Keratinocyte (primary cell): ENCODE measurements at regions not wholly inside any gene's neighbourhood (a gene's known extent, or its start where the extent isn't known, plus 50 kb on each side); places are given as distances from the start of the nearest gene placed in this dataset.

Experiments used
- DNase-seq: peaks from one replicate; pipeline ENCODE4 v3.0.0-alpha.2; 2011; ENCODE audit warnings: low read depth, missing footprints, low spot score
- FAIRE-seq: peaks from 2 replicates; lab custom pipeline; 2011; peaks lifted over from hg19 to GRCh38; lab: Jason Lieb, UNC
- H2AFZ ChIP-seq: 2 replicates; pipeline ENCODE4 v1.6.0; 2012; ENCODE audit warnings: low read length, control low read depth, inconsistent platforms; ENCODE audit not compliant: control insufficient read depth
- H3K27ac ChIP-seq: 2 replicates; pipeline ENCODE4 v1.5.1; 2011; ENCODE audit warnings: low read length; ENCODE audit not compliant: control insufficient read depth, insufficient read depth
- H3K27me3 ChIP-seq: 3 replicates; pipeline ENCODE4 v1.6.0; 2011; ENCODE audit warnings: low read length; ENCODE audit not compliant: control insufficient read depth, insufficient read depth; ENCODE audit errors: extremely low read depth
- H3K36me3 ChIP-seq, 2 experiments: 2 replicates in 1 of 2; 3 replicates in 1 of 2; pipeline ENCODE4 v1.5.1; 2011; ENCODE audit warnings: low read length in 2 of 2, mild to moderate bottlenecking in 1 of 2; ENCODE audit not compliant: control insufficient read depth in 2 of 2, insufficient read depth in 2 of 2; ENCODE audit errors: extremely low read depth in 1 of 2
- H3K4me1 ChIP-seq: 3 replicates; pipeline ENCODE4 v1.5.1; 2011; ENCODE audit warnings: low read length; ENCODE audit not compliant: control insufficient read depth, insufficient read depth; ENCODE audit errors: extremely low read depth
- H3K4me2 ChIP-seq: 3 replicates; pipeline ENCODE4 v1.6.0; 2011; ENCODE audit warnings: low read depth, low read length; ENCODE audit not compliant: control insufficient read depth, insufficient read depth; ENCODE audit errors: extremely low read depth
- H3K4me3 ChIP-seq, 3 experiments: fragments of 200-600 bp in 1 of 3; sonication (generic) in 1 of 3; 2 replicates in 2 of 3; 3 replicates in 1 of 3; pipeline ENCODE4 v1.5.1; 2011 to 2016; ENCODE audit warnings: low read length in 3 of 3, mild to moderate bottlenecking in 3 of 3, control low read depth in 2 of 3, inconsistent platforms in 1 of 3, low read depth in 1 of 3, mixed read lengths in 1 of 3, mixed run types in 1 of 3, moderate library complexity in 1 of 3; ENCODE audit not compliant: control insufficient read depth in 2 of 3, insufficient read depth in 2 of 3; ENCODE audit errors: extremely low read depth in 1 of 3
- H3K79me2 ChIP-seq: 2 replicates; pipeline ENCODE4 v1.6.0; 2012; ENCODE audit warnings: low read length; ENCODE audit not compliant: control insufficient read depth, insufficient read depth
- H3K9ac ChIP-seq: 3 replicates; pipeline ENCODE4 v1.6.0; 2011; ENCODE audit warnings: low read length; ENCODE audit not compliant: control insufficient read depth, insufficient read depth; ENCODE audit errors: extremely low read depth
- H3K9me1 ChIP-seq: 3 replicates; pipeline ENCODE4 v1.6.0; 2011; ENCODE audit warnings: low read length; ENCODE audit not compliant: control insufficient read depth, insufficient read depth; ENCODE audit errors: extremely low read depth
- H3K9me3 ChIP-seq: 2 replicates; pipeline ENCODE4 v1.5.1; 2012; ENCODE audit warnings: low read depth, low read length; ENCODE audit not compliant: control insufficient read depth
- H4K20me1 ChIP-seq: 3 replicates; pipeline ENCODE4 v1.6.0; 2011; ENCODE audit warnings: low read length; ENCODE audit not compliant: control insufficient read depth, insufficient read depth; ENCODE audit errors: extremely low read depth
- EZH2 ChIP-seq: IDR thresholded peaks from one replicate; pipeline ENCODE4 v1.6.1; 2012; ENCODE audit warnings: inconsistent platforms, mild to moderate bottlenecking, low read length, moderate library complexity
- dilution Hi-C: fragments of 300-500 bp; cut with MboI; formaldehyde crosslinking; loops from one replicate; pipeline ENCODE4 v1.7.0; 2020; ENCODE audit warnings: low sequenced_read_pairs; ENCODE audit not compliant: extremely low pct_ligation_motif_present
- TF ChIP-seq, protein P1 (sequence below), 3 experiments: IDR thresholded peaks in 1 of 3; conservative IDR thresholded peaks in 1 of 3; optimal IDR thresholded peaks in 1 of 3; 2 replicates in 2 of 3; 3 replicates in 1 of 3; pipeline versions ENCODE3 to v1.5.1; 2011; ENCODE audit warnings: low read length in 3 of 3, mild to moderate bottlenecking in 3 of 3, moderate library complexity in 2 of 3, control low read depth in 1 of 3, inconsistent platforms in 1 of 3; ENCODE audit not compliant: insufficient read depth in 2 of 3; ENCODE audit errors: extremely low read depth in 1 of 3

DNA sequence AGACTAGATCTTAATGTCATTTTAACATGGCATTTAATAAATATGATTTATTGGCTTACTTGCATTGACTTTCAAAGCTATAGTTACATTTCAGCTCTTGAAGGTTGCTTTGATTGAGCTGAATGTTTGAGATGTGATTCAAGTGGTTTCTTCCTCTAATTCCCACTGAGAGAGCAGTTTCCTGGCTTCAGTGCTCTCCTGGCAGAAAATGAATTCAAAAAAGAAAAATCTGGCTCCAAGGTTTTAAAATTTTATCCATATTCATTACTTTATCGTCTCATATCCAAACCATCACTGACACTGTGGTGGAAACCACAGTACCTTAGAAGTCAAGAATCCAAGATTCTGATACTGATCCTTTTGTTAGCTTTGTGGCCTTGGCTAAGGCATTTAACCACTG, 263.1 kb upstream of the HSF2 start:
- Histone ChIP-seq H3K27me3 (no peaks in the 10 kb centered on the region), H4K20me1 (no peaks in the 10 kb centered on the region), H3K4me3 (no peak overlapping the region), H3K79me2 (no peaks in the 10 kb centered on the region), H3K9me3 (no peaks in the 10 kb centered on the region), H3K36me3 (no peaks in the 10 kb centered on the region), H3K4me2 (no peak overlapping the region), H3K9me1 (no peaks in the 10 kb centered on the region), H2AFZ (no peak overlapping the region), H3K27ac (no peak overlapping the region), H3K9ac (no peak overlapping the region), H3K4me1 (no peaks in the 10 kb centered on the region)
- DNase-seq: no peak
- dilution Hi-C loops: no loop called here
- TF ChIP-seq, protein P1, sequence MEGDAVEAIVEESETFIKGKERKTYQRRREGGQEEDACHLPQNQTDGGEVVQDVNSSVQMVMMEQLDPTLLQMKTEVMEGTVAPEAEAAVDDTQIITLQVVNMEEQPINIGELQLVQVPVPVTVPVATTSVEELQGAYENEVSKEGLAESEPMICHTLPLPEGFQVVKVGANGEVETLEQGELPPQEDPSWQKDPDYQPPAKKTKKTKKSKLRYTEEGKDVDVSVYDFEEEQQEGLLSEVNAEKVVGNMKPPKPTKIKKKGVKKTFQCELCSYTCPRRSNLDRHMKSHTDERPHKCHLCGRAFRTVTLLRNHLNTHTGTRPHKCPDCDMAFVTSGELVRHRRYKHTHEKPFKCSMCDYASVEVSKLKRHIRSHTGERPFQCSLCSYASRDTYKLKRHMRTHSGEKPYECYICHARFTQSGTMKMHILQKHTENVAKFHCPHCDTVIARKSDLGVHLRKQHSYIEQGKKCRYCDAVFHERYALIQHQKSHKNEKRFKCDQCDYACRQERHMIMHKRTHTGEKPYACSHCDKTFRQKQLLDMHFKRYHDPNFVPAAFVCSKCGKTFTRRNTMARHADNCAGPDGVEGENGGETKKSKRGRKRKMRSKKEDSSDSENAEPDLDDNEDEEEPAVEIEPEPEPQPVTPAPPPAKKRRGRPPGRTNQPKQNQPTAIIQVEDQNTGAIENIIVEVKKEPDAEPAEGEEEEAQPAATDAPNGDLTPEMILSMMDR (optimal IDR thresholded peaks at IDR 0.05 in 1 of 3, IDR thresholded peaks at IDR 0.05 in 1 of 3, conservative IDR thresholded peaks at IDR 0.05 in 1 of 3; ENCODE audit: extremely low read depth in 1 of 3, insufficient read depth in 2 of 3, low read length in 3 of 3): no peak
- TF ChIP-seq EZH2: no peak
- no peak for FAIRE-seq

DNA sequence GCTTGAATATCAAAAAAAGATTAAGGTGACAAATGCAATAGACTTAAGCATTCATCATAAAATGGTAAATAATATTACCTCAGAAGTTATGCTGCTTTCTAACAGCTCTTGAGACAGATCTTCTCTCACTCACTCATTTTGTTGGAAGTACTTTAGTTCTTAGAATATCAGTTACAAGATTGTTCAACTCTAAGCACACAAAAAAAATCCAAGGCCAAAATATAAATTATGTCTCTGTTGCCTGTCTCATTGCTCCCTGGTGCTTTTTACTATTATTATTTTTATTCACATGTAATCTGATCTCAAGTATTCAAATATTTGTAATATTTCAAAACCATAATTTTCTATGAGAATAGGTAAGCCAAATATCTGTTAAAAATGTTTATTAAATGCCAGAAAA, 259.4 kb upstream of the HSF2 start:
- H3K4me3 ChIP-seq: no peak overlapping the region
- DNase-seq (no peak), FAIRE-seq (no peak)
- H3K27ac ChIP-seq: no peak overlapping the region
- TF ChIP-seq EZH2: no peak
- TF ChIP-seq, protein P1 (optimal IDR thresholded peaks at IDR 0.05 in 1 of 3, IDR thresholded peaks at IDR 0.05 in 1 of 3, conservative IDR thresholded peaks at IDR 0.05 in 1 of 3; ENCODE audit: extremely low read depth in 1 of 3, insufficient read depth in 2 of 3, low read length in 3 of 3): no peak
- no peaks in the 10 kb centered on the region for H3K9me3 ChIP-seq
- no peaks in the 10 kb centered on the region for H4K20me1 ChIP-seq
- no peaks in the 10 kb centered on the region for H3K4me1 ChIP-seq
- H3K27me3 ChIP-seq: no peaks in the 10 kb centered on the region
- no peaks in the 10 kb centered on the region for H3K9me1 ChIP-seq
- H3K79me2 ChIP-seq: no peaks in the 10 kb centered on the region
- no peak overlapping the region for H3K4me2 ChIP-seq
- H3K36me3 ChIP-seq: no peaks in the 10 kb centered on the region
- no peak overlapping the region for H2AFZ ChIP-seq
- no peak overlapping the region for H3K9ac ChIP-seq
- dilution Hi-C loops: no loop called here
